ENCODE measurements at regions not wholly inside any gene's neighbourhood (a gene's known extent, or its start where the extent isn't known, plus 50 kb on each side); places are given as distances from the start of the nearest gene placed in this dataset.

DNA sequence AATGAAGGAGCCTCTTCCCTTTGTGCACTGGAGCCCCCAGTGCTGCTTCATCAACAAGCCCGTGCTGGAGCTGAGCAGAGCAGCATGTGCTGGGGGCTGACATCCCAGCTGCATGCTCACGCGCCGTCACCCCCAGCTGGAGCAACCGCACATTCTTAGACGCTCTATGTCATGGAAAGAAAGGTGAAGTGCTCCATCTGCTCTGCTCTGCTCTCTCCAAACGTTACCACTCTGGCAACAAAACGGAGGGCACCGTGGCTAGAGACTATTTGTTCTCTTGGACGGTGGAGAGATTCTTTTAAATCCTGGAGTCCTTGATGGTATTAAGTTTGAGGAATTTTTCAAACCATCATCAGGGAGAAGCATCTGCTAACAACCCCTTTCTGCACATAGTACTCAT, 208.4 kb downstream of the C12orf75 start:
- peak; percentile 89 for DNase-seq

DNA sequence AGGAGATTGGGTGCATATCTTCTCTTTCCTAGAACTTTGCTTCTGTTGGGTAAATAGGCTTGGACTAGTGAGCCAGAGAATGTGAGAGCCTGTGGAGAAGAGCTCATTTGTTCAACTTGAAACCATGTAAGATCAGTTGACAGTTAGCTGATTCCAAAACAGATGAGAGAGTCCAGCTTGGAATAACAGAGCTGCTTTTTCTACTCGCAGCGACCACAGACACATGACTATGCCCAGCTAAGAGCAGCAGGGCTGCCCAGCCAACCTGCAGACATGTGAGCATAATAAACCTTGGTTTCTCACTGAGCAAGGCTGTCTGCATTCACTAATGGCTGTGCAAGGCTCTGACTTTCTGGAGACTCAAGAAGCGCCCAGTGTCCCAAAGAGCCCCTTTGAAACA, 209.2 kb downstream of the C12orf75 start:
- DNase-seq = no peak

DNA sequence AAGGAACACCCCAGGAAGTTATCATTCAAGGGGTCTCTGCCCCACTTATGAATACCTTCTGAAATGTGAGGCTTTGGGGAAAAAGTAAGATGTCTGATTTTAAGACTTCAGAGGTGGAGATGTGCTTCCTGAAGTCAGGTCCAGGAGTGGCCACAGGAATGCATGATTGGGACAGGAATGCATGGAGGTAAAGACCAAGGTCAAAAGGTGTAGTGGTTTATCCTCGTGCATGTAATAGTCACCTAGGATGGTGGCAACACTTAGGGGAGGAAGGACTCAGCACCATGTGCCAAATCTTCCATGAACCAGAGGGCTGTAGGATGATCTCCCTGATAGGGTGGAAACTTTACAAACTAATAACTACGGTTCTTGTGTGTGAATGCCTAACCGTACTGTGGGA, 217.3 kb downstream of the C12orf75 start:
- DNase-seq = no peak

DNA sequence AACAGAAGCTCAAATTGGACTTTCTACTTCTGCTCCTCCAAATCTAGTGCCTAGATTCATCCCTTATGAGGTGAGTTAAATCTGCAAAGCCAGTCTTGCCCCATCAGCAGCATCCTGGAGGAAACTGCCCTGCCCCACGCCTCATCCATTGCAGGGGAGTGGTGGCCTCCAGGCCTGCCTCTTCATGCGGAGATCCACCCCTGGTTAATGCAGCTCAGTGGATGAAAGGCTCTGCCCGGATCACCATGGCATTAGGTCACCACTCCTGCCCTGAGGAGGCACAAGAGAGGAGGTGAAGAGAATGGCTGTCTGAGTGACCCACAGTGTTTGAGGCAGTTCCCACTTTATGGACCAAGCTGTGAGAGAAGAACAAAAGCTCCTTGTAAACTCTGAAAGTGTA, 218.1 kb downstream of the C12orf75 start:
- DNase-seq = no peak

DNA sequence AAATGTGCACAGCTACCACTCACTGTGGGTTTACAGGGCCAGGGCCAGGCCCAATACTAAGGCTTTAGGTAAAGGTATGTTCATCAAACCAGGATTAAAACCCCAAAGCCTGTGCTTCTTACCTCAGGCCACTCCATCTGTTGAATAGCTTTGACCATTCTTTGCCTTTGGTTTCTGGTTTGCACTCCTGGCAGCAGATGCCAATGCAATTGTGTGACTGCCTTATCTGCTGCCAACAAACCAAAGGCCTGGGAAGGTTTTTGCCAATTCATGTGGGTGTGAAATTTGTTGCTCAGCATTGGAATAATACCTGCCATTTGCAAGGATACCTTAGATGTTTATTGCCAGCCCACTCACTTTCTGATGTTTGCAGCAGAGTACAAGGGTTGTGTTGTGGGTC, 221.6 kb downstream of the C12orf75 start:
- no peak for DNase-seq

- DNase-seq = peak; percentile 18
Observed at GRCh38 chr12:105554223-105554678, 223.8 kb downstream of the C12orf75 start.

GRCh38 chr12:105554856-105555255, 224.4 kb downstream of the C12orf75 start:
- DNase-seq = no peak

- DNase-seq = peak; percentile 29
Observed at GRCh38 chr12:105555556-105556295, 225.2 kb downstream of the C12orf75 start.

DNA sequence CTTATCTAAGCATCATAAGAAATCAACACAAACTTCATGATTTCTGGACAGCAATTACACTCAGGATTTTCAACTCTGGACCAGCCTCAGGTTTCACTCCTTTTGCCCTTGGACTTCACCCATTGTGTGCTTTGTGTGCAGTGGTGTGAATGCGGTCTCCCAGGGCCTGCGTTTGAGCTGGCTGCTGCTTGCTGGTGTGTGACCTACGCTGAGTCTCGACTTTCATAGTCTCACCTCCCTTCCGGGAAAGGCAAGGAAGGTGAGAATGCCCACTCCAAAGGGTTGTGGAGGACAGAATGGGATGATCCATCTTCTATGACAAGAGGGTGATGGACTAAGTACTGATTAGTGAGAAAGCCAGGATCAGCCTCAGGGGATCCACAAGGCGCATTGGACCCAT, 228.8 kb downstream of the C12orf75 start:
- no peak for DNase-seq

GRCh38 chr12:105561546-105562198, 231.2 kb downstream of the C12orf75 start:
- peak; percentile 85 for DNase-seq

GRCh38 chr12:105562199-105562971, 231.9 kb downstream of the C12orf75 start:
- DNase-seq = peak; percentile 93

DNA sequence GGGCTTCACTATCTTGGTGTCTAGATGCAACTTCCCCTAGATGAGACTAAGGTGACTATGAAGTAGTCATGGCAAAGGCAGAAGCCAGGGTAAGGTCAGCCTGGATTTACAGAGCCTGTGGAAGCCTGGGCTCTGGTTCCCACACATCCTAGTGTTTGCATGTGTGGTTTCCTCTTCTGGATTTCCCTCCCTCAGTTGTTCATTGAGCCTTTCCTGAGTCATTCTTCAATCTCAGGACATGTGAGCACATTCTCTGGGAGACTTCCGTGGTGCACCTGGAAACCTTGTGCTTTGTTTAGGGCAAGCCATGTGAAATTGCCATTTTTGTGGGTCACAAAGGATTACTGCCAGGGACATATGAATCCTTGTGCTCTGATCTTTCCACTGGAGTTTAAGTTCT, 236.6 kb downstream of the C12orf75 start:
- no peak for DNase-seq

DNA sequence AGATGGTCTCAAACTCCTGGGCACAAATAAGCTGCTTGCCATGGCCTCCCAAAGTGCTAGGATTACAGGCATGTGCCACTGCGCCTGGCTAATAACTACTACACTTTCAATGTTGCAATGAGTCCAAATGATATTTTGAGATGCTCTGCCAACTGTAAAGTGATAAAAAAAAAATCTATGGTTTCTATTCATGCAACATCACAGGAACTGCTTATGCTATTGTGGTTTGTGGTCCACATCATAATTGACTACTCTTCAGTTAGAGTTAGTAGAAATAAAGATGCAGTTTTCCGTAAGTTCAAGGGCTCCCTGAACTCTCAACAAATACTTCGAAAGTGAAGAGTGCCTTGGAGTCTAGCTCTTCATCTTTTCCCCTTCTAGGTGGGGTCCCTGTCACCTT, 239.4 kb downstream of the C12orf75 start:
- no peak for DNase-seq

- DNase-seq = no peak
Observed at GRCh38 chr12:105570944-105571343, 240.5 kb downstream of the C12orf75 start.

- DNase-seq = no peak
Observed at GRCh38 chr12:105573574-105573973, 243.1 kb downstream of the C12orf75 start.

- peak; percentile 30 for DNase-seq
Observed at GRCh38 chr12:105574056-105574715, 243.7 kb downstream of the C12orf75 start.

DNA sequence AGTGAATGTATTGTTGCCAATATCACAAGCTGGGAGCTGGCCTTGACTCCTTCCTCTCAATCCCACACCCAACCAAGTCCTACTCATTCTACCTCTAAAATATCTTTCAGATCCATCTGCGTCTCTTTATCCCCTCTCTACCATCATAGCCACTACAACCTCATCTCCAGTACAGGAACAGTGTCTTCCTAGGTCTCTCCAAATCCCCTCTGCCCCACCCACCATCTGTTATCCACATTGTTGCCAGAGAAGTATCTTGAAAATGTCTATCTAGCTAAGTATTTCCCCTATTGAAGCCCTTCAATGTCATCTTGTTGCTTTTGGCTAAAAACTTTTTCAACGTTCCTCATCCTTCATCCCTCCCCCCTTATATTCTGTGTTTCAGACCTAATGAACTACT, 244.7 kb downstream of the C12orf75 start:
- no peak for DNase-seq

- no peak for DNase-seq
Observed at GRCh38 chr12:105576261-105576660, 245.8 kb downstream of the C12orf75 start.

- DNase-seq = no peak
Observed at GRCh38 chr12:105580821-105581352, 250.4 kb downstream of the C12orf75 start.

- DNase-seq = no peak
Observed at GRCh38 chr12:105581420-105581819, 250.9 kb downstream of the C12orf75 start.

- DNase-seq = no peak
Observed at GRCh38 chr12:105585107-105585506, 254.6 kb downstream of the C12orf75 start.

- DNase-seq = no peak
Observed at GRCh38 chr12:105587237-105587636, 256.7 kb downstream of the C12orf75 start.

DNA sequence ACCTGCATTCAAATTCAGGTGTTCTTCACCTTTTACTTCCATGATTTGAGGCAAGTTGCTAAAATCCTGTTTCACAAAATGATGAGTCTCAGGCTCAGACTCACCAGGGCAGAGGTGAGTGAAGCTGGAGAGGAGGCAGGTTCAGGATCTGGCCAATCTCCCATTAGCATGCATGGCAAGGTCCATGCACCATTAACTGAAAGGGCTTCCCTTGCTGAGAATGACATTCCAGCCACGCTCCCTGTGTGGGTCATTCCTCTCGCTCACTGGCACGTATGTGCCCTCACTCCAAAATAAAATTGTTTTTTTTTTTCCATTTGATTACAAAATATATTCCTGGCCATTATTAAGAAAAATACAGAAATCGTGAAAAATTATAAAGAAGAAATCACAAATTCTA, 257.6 kb downstream of the C12orf75 start:
- DNase-seq = no peak
